IMR-90 (cell line): ENCODE measurements at regions not wholly inside any gene's neighbourhood (a gene's known extent, or its start where the extent isn't known, plus 50 kb on each side); places are given as distances from the start of the nearest gene placed in this dataset.

ENCODE experiments used
- ATAC-seq: fragments of 200-7000 bp; cut with Tn5 transposase; 2 replicates; pipeline ENCODE4 v1.9.1; 2020; ENCODE audit warnings: low read depth, mild to moderate bottlenecking, moderate library complexity
- BruUV-seq: library from RNA; stranded (reverse); fragments of 400-500 nt; replicated peaks from 2 replicates; lab custom pipeline; 2021; lab: Mats Ljungman, UMichigan
- CTCF ChIA-PET: fragments of 300-600 bp; formaldehyde crosslinking; extraction: SDS; loops from one replicate; lab custom pipeline; 2021; ENCODE audit warnings: antibody characterized with exemption; lab: Yijun Ruan, JAX
- POLR2A ChIA-PET: fragments of 300-600 bp; sonication (Branson Sonifier 250); formaldehyde crosslinking; loops from one replicate; lab custom pipeline; 2022; ENCODE audit warnings: antibody characterized with exemption; ENCODE audit not compliant: unreplicated experiment; lab: Charles Lee
- DNase-seq: peaks from one replicate; pipeline ENCODE4 v3.0.0; 2013
- H2AFZ ChIP-seq: replicated peaks from 2 replicates; pipeline ENCODE3; 2013; ENCODE audit warnings: low read length, mild to moderate bottlenecking; ENCODE audit not compliant: poor library complexity
- H2AK5ac ChIP-seq: 2 replicates; pipeline ENCODE4 v1.6.1; 2013; ENCODE audit warnings: low read depth, low read length, inconsistent platforms
- H2AK9ac ChIP-seq: replicated peaks from 2 replicates; pipeline ENCODE3; 2013; ENCODE audit warnings: mild to moderate bottlenecking, low read depth, low read length, moderate library complexity; ENCODE audit not compliant: poor library complexity
- H2BK120ac ChIP-seq: 2 replicates; pipeline ENCODE4 v1.6.1; 2013; ENCODE audit warnings: low read depth, low read length, inconsistent platforms
- H2BK15ac ChIP-seq: 3 replicates; pipeline ENCODE4 v1.6.1; 2013; ENCODE audit warnings: low read depth, low read length, inconsistent platforms
- H2BK20ac ChIP-seq: 2 replicates; pipeline ENCODE4 v1.6.1; 2013; ENCODE audit warnings: low read depth, mild to moderate bottlenecking, inconsistent platforms, low read length, moderate library complexity
- H2BK5ac ChIP-seq: 2 replicates; pipeline ENCODE4 v1.6.1; 2013; ENCODE audit warnings: mild to moderate bottlenecking, low read depth, low read length, inconsistent platforms; ENCODE audit not compliant: poor library complexity, severe bottlenecking
- H3K14ac ChIP-seq: replicated peaks from 2 replicates; pipeline ENCODE4 v1.6.1; 2013; ENCODE audit warnings: low read depth, low read length, inconsistent platforms
- H3K18ac ChIP-seq: 2 replicates; pipeline ENCODE4 v1.6.1; 2013; ENCODE audit warnings: low read depth, low read length, control low read depth
- H3K23ac ChIP-seq: 2 replicates; pipeline ENCODE4 v1.6.1; 2013; ENCODE audit warnings: low read depth, low read length, inconsistent platforms
- H3K27ac ChIP-seq: 2 replicates; pipeline ENCODE4 v1.5.1; 2013; ENCODE audit warnings: mild to moderate bottlenecking, control low read depth, low read length; ENCODE audit not compliant: insufficient read depth
- H3K27me3 ChIP-seq: 2 replicates; pipeline ENCODE4 v1.6.1; 2013; ENCODE audit warnings: low read length; ENCODE audit not compliant: control insufficient read depth, insufficient read depth
- H3K36me3 ChIP-seq: 2 replicates; pipeline ENCODE4 v1.6.1; 2013; ENCODE audit warnings: low read length, mixed read lengths; ENCODE audit not compliant: control insufficient read depth, insufficient read depth
- H3K4ac ChIP-seq: 2 replicates; pipeline ENCODE4 v1.6.1; 2013; ENCODE audit warnings: low read depth, low read length, inconsistent platforms
- H3K4me1 ChIP-seq: 2 replicates; pipeline ENCODE4 v1.6.1; 2013; ENCODE audit warnings: low read length, mixed read lengths; ENCODE audit not compliant: control insufficient read depth, insufficient read depth
- H3K4me2 ChIP-seq: 2 replicates; pipeline ENCODE4 v1.6.1; 2013; ENCODE audit warnings: low read depth, mild to moderate bottlenecking, control low read depth, low read length, moderate library complexity
- H3K4me3 ChIP-seq: 2 replicates; pipeline ENCODE4 v1.5.1; 2013; ENCODE audit warnings: low read depth, mild to moderate bottlenecking, control low read depth, low read length, moderate library complexity; ENCODE audit not compliant: insufficient read depth
- H3K56ac ChIP-seq: 2 replicates; pipeline ENCODE4 v1.6.1; 2013; ENCODE audit warnings: low read length, inconsistent platforms; ENCODE audit not compliant: insufficient read depth; ENCODE audit errors: extremely low read depth
- H3K79me1 ChIP-seq, 2 experiments: 2 replicates each; pipeline ENCODE4 v1.6.1; 2013; ENCODE audit warnings: low read length in 2 of 2, inconsistent platforms in 1 of 2, low read depth in 1 of 2
- H3K9ac ChIP-seq: 2 replicates; pipeline ENCODE4 v1.6.1; 2013; ENCODE audit warnings: low read depth, low read length, control low read depth
- H3K9me1 ChIP-seq: 2 replicates; pipeline ENCODE4 v1.6.1; 2013; ENCODE audit warnings: low read length, inconsistent platforms; ENCODE audit not compliant: insufficient read depth
- H3K9me3 ChIP-seq: 2 replicates; pipeline ENCODE4 v1.6.1; 2013; ENCODE audit warnings: low read length; ENCODE audit not compliant: control insufficient read depth, insufficient read depth
- H4K20me1 ChIP-seq: 2 replicates; pipeline ENCODE4 v1.6.1; 2013; ENCODE audit warnings: low read length, inconsistent platforms; ENCODE audit not compliant: insufficient read depth
- H4K5ac ChIP-seq: 2 replicates; pipeline ENCODE4 v1.6.1; 2013; ENCODE audit warnings: mild to moderate bottlenecking, low read depth, low read length, control low read depth
- H4K8ac ChIP-seq, 2 experiments: 2 replicates each; pipeline ENCODE4 v1.6.1; 2013; ENCODE audit warnings: low read depth in 2 of 2, low read length in 2 of 2, control low read depth in 1 of 2, inconsistent platforms in 1 of 2
- H4K91ac ChIP-seq: 2 replicates; pipeline ENCODE4 v1.6.1; 2013; ENCODE audit warnings: low read depth, low read length, inconsistent platforms; ENCODE audit not compliant: insufficient read depth
- BHLHE40 ChIP-seq: fragments of 150-350 bp; IDR thresholded peaks from 2 replicates; pipeline ENCODE4 v1.6.1; 2016; ENCODE audit warnings: mild to moderate bottlenecking, low read depth, low read length
- CEBPB ChIP-seq: IDR thresholded peaks from 2 replicates; pipeline ENCODE4 v1.6.1; 2012; ENCODE audit warnings: low read depth, low read length, improper control_type of control experiment
- CHD1 ChIP-seq: IDR thresholded peaks from 2 replicates; pipeline ENCODE4 v1.6.1; 2012; ENCODE audit warnings: low read depth, low read length, improper control_type of control experiment
- CTCF ChIP-seq: conservative IDR thresholded peaks from 2 replicates; pipeline ENCODE4 v1.5.1; 2012; ENCODE audit warnings: mild to moderate bottlenecking, low read depth, low read length, improper control_type of control experiment
- ELK1 ChIP-seq: fragments of 150-350 bp; IDR thresholded peaks from 2 replicates; pipeline ENCODE4 v1.6.1; 2016; ENCODE audit warnings: low read depth, mild to moderate bottlenecking, low read length, moderate library complexity, borderline replicate concordance
- FOS ChIP-seq: fragments of 150-350 bp; IDR thresholded peaks from 2 replicates; pipeline ENCODE4 v1.6.1; 2016; ENCODE audit warnings: low read depth, low read length
- MAFK ChIP-seq: IDR thresholded peaks from 2 replicates; pipeline ENCODE4 v1.6.1; 2012; ENCODE audit warnings: low read depth, low read length, improper control_type of control experiment
- MAZ ChIP-seq: IDR thresholded peaks from 2 replicates; pipeline ENCODE4 v1.6.1; 2012; ENCODE audit warnings: low read depth, mild to moderate bottlenecking, low read length, improper control_type of control experiment, moderate library complexity, borderline replicate concordance
- MXI1 ChIP-seq: IDR thresholded peaks from 2 replicates; pipeline ENCODE4 v1.6.1; 2012; ENCODE audit warnings: low read depth, mild to moderate bottlenecking, low read length, moderate library complexity, borderline replicate concordance
- NFE2L2 ChIP-seq: fragments of 150-350 bp; IDR thresholded peaks from 2 replicates; pipeline ENCODE4 v1.6.1; 2016; ENCODE audit warnings: low read depth, mild to moderate bottlenecking, low read length
- POLR2A ChIP-seq: IDR thresholded peaks from 2 replicates; pipeline ENCODE4 v1.6.1; 2012; ENCODE audit warnings: mild to moderate bottlenecking, low read depth, low read length
- RAD21 ChIP-seq: IDR thresholded peaks from 2 replicates; pipeline ENCODE4 v1.6.1; 2012; ENCODE audit warnings: low read length, improper control_type of control experiment
- RCOR1 ChIP-seq: IDR thresholded peaks from 2 replicates; pipeline ENCODE4 v1.6.1; 2012; ENCODE audit warnings: mild to moderate bottlenecking, low read length, improper control_type of control experiment; ENCODE audit not compliant: insufficient replicate concordance
- RFX5 ChIP-seq: IDR thresholded peaks from 2 replicates; pipeline ENCODE4 v1.8.0; 2012; ENCODE audit warnings: low read depth, mild to moderate bottlenecking, low read length, moderate library complexity
- SMC3 ChIP-seq: fragments of 150-350 bp; IDR thresholded peaks from 2 replicates; pipeline ENCODE4 v1.6.1; 2016; ENCODE audit warnings: low read depth, mild to moderate bottlenecking, antibody characterized with exemption, low read length, moderate library complexity
- USF2 ChIP-seq: fragments of 150-350 bp; IDR thresholded peaks from 2 replicates; pipeline ENCODE4 v1.6.1; 2017; ENCODE audit warnings: mild to moderate bottlenecking, antibody characterized with exemption, low read length, low read depth
- WGBS, 2 experiments: methylation state at CpG; one replicate each; pipeline versions ENCODE4 v1.1.5 to v1.1.7; 2013; ENCODE audit warnings: missing lambda C conversion rate in 2 of 2; ENCODE audit not compliant: insufficient read length in 1 of 2; ENCODE audit errors: extremely low coverage in 2 of 2; 5-methylcytosine and 5-hydroxymethylcytosine counted together
- dilution Hi-C: fragments of 300-500 bp; cut with HindIII; formaldehyde crosslinking; loops from one replicate; pipeline ENCODE4 v1.14.3; 2018; ENCODE audit warnings: low sequenced_read_pairs; ENCODE audit not compliant: unreplicated experiment
- in situ Hi-C: fragments of 300-500 bp; cut with MboI; formaldehyde crosslinking; loops from 3 replicates; pipeline ENCODE4 v1.14.3; 2019; ENCODE audit warnings: low sequenced_read_pairs, inconsistent platforms, mixed read lengths
- intact Hi-C: fragments of 100-400 bp; cut with micrococcal nuclease; formaldehyde crosslinking; loops from 2 replicates; pipeline ENCODE4 v1.10.0; 2022

- Histone ChIP-seq H3K4ac (no peak overlapping the region), H2AK5ac (no peak overlapping the region), H3K79me1 (no peaks in the 10 kb centered on the region), H3K4me3 (no peak overlapping the region), H3K27me3 (no peaks in the 10 kb centered on the region), H3K9ac (no peak overlapping the region), H3K14ac (no peak overlapping the region), H4K5ac (no peak overlapping the region), H3K27ac (no peak overlapping the region), H3K9me1 (no peaks in the 10 kb centered on the region), H2BK15ac (no peak overlapping the region), H3K4me1 (no peaks in the 10 kb centered on the region), H3K56ac (no peak overlapping the region), H3K18ac (no peak overlapping the region), H2BK20ac (no peak overlapping the region), H2BK5ac (no peak overlapping the region), H2AK9ac (no peak overlapping the region), H4K20me1 (no peaks in the 10 kb centered on the region), H2AFZ (no peak overlapping the region), H3K4me2 (no peak overlapping the region), H3K36me3 (no peaks in the 10 kb centered on the region), H4K8ac (no peak overlapping the region), H2BK120ac (no peak overlapping the region), H3K23ac (no peak overlapping the region), H3K9me3 (0 out of 2 replicates have a peak, but pooled peaks cover 4% of the 10 kb centered on the region), H4K91ac (no peak overlapping the region)
- intact Hi-C loops (no loop called here), dilution Hi-C loops (no loop called here), in situ Hi-C loops (no loop called here)
- ChIA-PET POLR2A (no interaction called here), CTCF (no interaction called here)
- ATAC-seq, result no peak
- DNase-seq, result no peak
- 10% methylated on average over 2 of the region's 2 CpGs; no CpG with 5 or more reads in 1 of the 2 experiments for WGBS, 2 experiments
- BruUV-seq, result no TSS peak
- TF ChIP-seq RAD21 (no peak), CHD1 (no peak), USF2 (no peak), RCOR1 (no peak), ELK1 (no peak), MAZ (no peak), BHLHE40 (no peak), MAFK (no peak), FOS (no peak), MXI1 (no peak), CTCF (no peak), SMC3 (no peak), NFE2L2 (no peak), RFX5 (no peak), POLR2A (no peak), CEBPB (no peak)
Measured at GRCh38 chr12:17064834-17065233, 458.9 kb upstream of the LMO3 start.
